Prostate gland (tissue), 2 donors: ENCODE measurements at regions not wholly inside any gene's neighbourhood (a gene's known extent, or its start where the extent isn't known, plus 50 kb on each side); places are given as distances from the start of the nearest gene placed in this dataset.

Experiments
- DNase-seq: peaks from one replicate; pipeline ENCODE4 v3.0.0-alpha.2; 2019; ENCODE audit warnings: low spot score
- H3K27ac ChIP-seq, 2 donors: fragments of 200-600 bp; sonication (generic); 2 replicates each; pipeline ENCODE4 v1.5.1; 2017 to 2019
- H3K27me3 ChIP-seq: fragments of 200-600 bp; sonication (generic); replicated peaks from 2 replicates; pipeline ENCODE4 v1.5.1; 2019; ENCODE audit not compliant: insufficient read depth
- H3K36me3 ChIP-seq, 2 donors: fragments of 200-600 bp; sonication (generic); 1 replicate in 1 of 2; 2 replicates in 1 of 2; pipeline versions ENCODE4 v1.5.1 to v1.8.1; 2017 to 2019
- H3K4me1 ChIP-seq: fragments of 200-600 bp; sonication (generic); replicated peaks from 2 replicates; pipeline ENCODE4 v1.5.1; 2019
- H3K4me3 ChIP-seq, 2 donors: fragments of 200-600 bp; sonication (generic); 2 replicates each; pipeline ENCODE4 v1.5.1; 2017 to 2019
- H3K9me3 ChIP-seq: fragments of 200-600 bp; sonication (generic); 2 replicates; pipeline ENCODE4 v1.5.1; 2017
- CTCF ChIP-seq, 4 experiments: fragments of 200-600 bp in 2 of 4; fragments of 450-650 bp in 2 of 4; sonication (generic) in 2 of 4; IDR thresholded peaks; 1 replicate in 3 of 4; 2 replicates in 1 of 4; pipeline ENCODE4 v1.5.1; 2016 to 2019; ENCODE audit warnings: antibody characterized with exemption in 4 of 4, mild to moderate bottlenecking in 2 of 4, moderate library complexity in 2 of 4
- POLR2A ChIP-seq: fragments of 450-650 bp; IDR thresholded peaks from one replicate; pipeline ENCODE4 v1.6.1; 2016; ENCODE audit warnings: antibody characterized with exemption, mild to moderate bottlenecking
- POLR2AphosphoS5 ChIP-seq: sonication (generic); formaldehyde crosslinking; IDR thresholded peaks from one replicate; pipeline ENCODE4 v1.6.1; 2017; ENCODE audit warnings: antibody characterized with exemption
- WGBS: methylation state at CpG from one replicate; pipeline ENCODE4 v1.1.5; 2018; 5-methylcytosine and 5-hydroxymethylcytosine counted together
- intact Hi-C: fragments of 100-400 bp; cut with DNase I; formaldehyde crosslinking; loops from one replicate; pipeline ENCODE4 v1.14.2; 2022

- DNase-seq: no peak
- TF ChIP-seq POLR2AphosphoS5 (no peak), CTCF (IDR thresholded peaks at IDR 0.05) (no peak), POLR2A (no peak)
- intact Hi-C loops: no loop called here
These were observed 236.0 kb upstream of the NR5A2 start for GRCh38 chr1:199791495-199791894.

GRCh38 chr1:199792874-199793273 is 234.6 kb upstream of the NR5A2 start:
- 93% methylated on average over 1 of the region's 1 CpG for WGBS
- Histone ChIP-seq H3K4me1 (no peaks in the 10 kb centered on the region), H3K9me3 (no peaks in the 10 kb centered on the region), H3K36me3 (no peaks in the 10 kb centered on the region), H3K27me3 (no peaks in the 10 kb centered on the region), H3K27ac (no peak overlapping the region), H3K4me3 (no peak overlapping the region)
- intact Hi-C loops: no loop called here
- DNase-seq: no peak
- TF ChIP-seq CTCF (IDR thresholded peaks at IDR 0.05): no peak
- TF ChIP-seq POLR2A: no peak
- TF ChIP-seq POLR2AphosphoS5: no peak

More at GRCh38 chr1:199791495-199791894, 236.0 kb upstream of the NR5A2 start:
- Histone ChIP-seq H3K4me3 (no peak overlapping the region), H3K36me3 (no peaks in the 10 kb centered on the region), H3K27ac (no peak overlapping the region), H3K4me1 (no peaks in the 10 kb centered on the region), H3K27me3 (no peaks in the 10 kb centered on the region), H3K9me3 (no peaks in the 10 kb centered on the region)
- WGBS: 62% methylated on average over 3 of the region's 3 CpGs

- intact Hi-C loops: no loop called here
- Histone ChIP-seq H3K4me1 (no peaks in the 10 kb centered on the region), H3K27me3 (no peaks in the 10 kb centered on the region), H3K4me3 (no peak overlapping the region), H3K36me3 (no peaks in the 10 kb centered on the region), H3K9me3 (no peaks in the 10 kb centered on the region), H3K27ac (no peak overlapping the region)
- WGBS: 74% methylated on average over 9 of the region's 9 CpGs
- no peak for DNase-seq
- TF ChIP-seq CTCF (IDR thresholded peaks at IDR 0.05) (no peak), POLR2AphosphoS5 (no peak), POLR2A (no peak)
These were observed 233.2 kb upstream of the NR5A2 start for GRCh38 chr1:199794105-199794863.

GRCh38 chr1:199799116-199799515 is 228.4 kb upstream of the NR5A2 start:
- no peak for DNase-seq
- 90% methylated on average over 8 of the region's 8 CpGs for WGBS
- Histone ChIP-seq H3K4me3 (no peak overlapping the region), H3K4me1 (no peaks in the 10 kb centered on the region), H3K36me3 (no peaks in the 10 kb centered on the region), H3K27me3 (no peaks in the 10 kb centered on the region), H3K27ac (no peak overlapping the region), H3K9me3 (no peaks in the 10 kb centered on the region)
- intact Hi-C loops: no loop called here
- TF ChIP-seq CTCF (IDR thresholded peaks at IDR 0.05) (no peak), POLR2AphosphoS5 (no peak), POLR2A (no peak)

GRCh38 chr1:199804526-199804925 is 223.0 kb upstream of the NR5A2 start:
- Histone ChIP-seq H3K36me3 (no peaks in the 10 kb centered on the region), H3K9me3 (no peaks in the 10 kb centered on the region), H3K4me3 (no peak overlapping the region), H3K4me1 (no peaks in the 10 kb centered on the region), H3K27me3 (no peaks in the 10 kb centered on the region), H3K27ac (no peak overlapping the region)
- 60% methylated on average over 4 of the region's 4 CpGs for WGBS
- intact Hi-C loops: no loop called here
- TF ChIP-seq CTCF (IDR thresholded peaks at IDR 0.05) (no peak), POLR2A (no peak), POLR2AphosphoS5 (no peak)
- DNase-seq: no peak
